GM18517 (cell line): ENCODE measurements at regions not wholly inside any gene's neighbourhood (a gene's known extent, or its start where the extent isn't known, plus 50 kb on each side); places are given as distances from the start of the nearest gene placed in this dataset.
"Not testable (repeated sequence)": the region's sequence is repeated elsewhere in the genome, so short reads cannot be mapped to it uniquely, and the experiment has no call there.

ENCODE experiments used
- ATAC-seq: cut with Tn5 transposase; IDR thresholded peaks from one replicate; pipeline ENCODE4 v1.9.1; 2021; ENCODE audit warnings: mild to moderate bottlenecking, moderate library complexity; ENCODE audit not compliant: unreplicated experiment

GRCh38 chr9:79395228-79395627 is 176.5 kb upstream of the TLE4 start:
- no peak for ATAC-seq

- no peak for ATAC-seq
These were observed 176.0 kb upstream of the TLE4 start for GRCh38 chr9:79395755-79396154.

- no peak for ATAC-seq
These were observed 175.6 kb upstream of the TLE4 start for GRCh38 chr9:79396168-79396567.

- no peak for ATAC-seq
These were observed 168.3 kb upstream of the TLE4 start for GRCh38 chr9:79403495-79403894.

GRCh38 chr9:79408200-79408599 is 163.6 kb upstream of the TLE4 start:
- ATAC-seq: no peak

- ATAC-seq: no peak
These were observed 163.1 kb upstream of the TLE4 start for GRCh38 chr9:79408617-79409016.

- ATAC-seq: no peak
These were observed 162.5 kb upstream of the TLE4 start for GRCh38 chr9:79409182-79409823.

- no peak for ATAC-seq
These were observed 145.9 kb upstream of the TLE4 start for GRCh38 chr9:79425840-79426239.

GRCh38 chr9:79428422-79428821 is 143.3 kb upstream of the TLE4 start:
- no peak for ATAC-seq

- ATAC-seq: no peak
These were observed 141.1 kb upstream of the TLE4 start for GRCh38 chr9:79430619-79431018.

- ATAC-seq: no peak
These were observed 140.6 kb upstream of the TLE4 start for GRCh38 chr9:79431019-79431679.

- ATAC-seq: no peak
These were observed 139.3 kb upstream of the TLE4 start for GRCh38 chr9:79432485-79432884.

- no peak for ATAC-seq
These were observed 138.1 kb upstream of the TLE4 start for GRCh38 chr9:79433703-79434102.

GRCh38 chr9:79439221-79439620 is 132.5 kb upstream of the TLE4 start:
- not testable (repeated sequence) for ATAC-seq

GRCh38 chr9:79446523-79447307 is 125.0 kb upstream of the TLE4 start:
- ATAC-seq: no peak

- no peak for ATAC-seq
These were observed 124.5 kb upstream of the TLE4 start for GRCh38 chr9:79447308-79447605.

- ATAC-seq: no peak
These were observed 124.0 kb upstream of the TLE4 start for GRCh38 chr9:79447762-79448161.

- no peak for ATAC-seq
These were observed 119.5 kb upstream of the TLE4 start for GRCh38 chr9:79452265-79452664.

GRCh38 chr9:79461712-79462111 is 110.1 kb upstream of the TLE4 start:
- no peak for ATAC-seq

- ATAC-seq: no peak
These were observed 106.6 kb upstream of the TLE4 start for GRCh38 chr9:79465156-79465555.

- ATAC-seq: no peak
These were observed 102.6 kb upstream of the TLE4 start for GRCh38 chr9:79469164-79469563.

GRCh38 chr9:79470954-79471353 is 100.8 kb upstream of the TLE4 start:
- no peak for ATAC-seq
